ENCODE measurements at regions not wholly inside any gene's neighbourhood (a gene's known extent, or its start where the extent isn't known, plus 50 kb on each side); places are given as distances from the start of the nearest gene placed in this dataset.
A peak's percentile ranks its signal among the peaks of the same experiment; 100 is the strongest.

DNA sequence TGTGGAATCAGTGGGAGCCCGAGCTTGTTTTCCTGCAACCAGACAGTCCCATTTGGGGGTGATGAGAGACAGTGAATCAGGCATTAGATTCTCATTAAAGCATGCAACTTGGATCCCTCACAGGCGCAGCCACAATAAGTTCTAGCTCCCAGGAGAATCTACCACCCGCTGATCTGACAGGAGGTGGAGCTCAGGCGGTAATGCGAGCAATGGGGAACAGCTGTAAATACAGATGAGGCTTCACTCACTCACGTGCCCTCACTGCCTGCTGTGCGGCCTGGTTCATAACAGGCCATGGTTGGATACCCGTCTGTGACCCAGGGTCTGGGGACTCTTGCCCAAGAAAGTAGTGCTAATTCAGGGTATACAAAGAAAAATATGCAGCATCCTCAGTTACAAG lies 144.8 kb upstream of the RGPD4 start:
- no peak overlapping the region for H3K4me3 Mint-ChIP-seq
- H3K27me3 Mint-ChIP-seq (ENCODE audit: low read depth): no peaks in the 10 kb centered on the region
- H3K27ac Mint-ChIP-seq: no peak overlapping the region
- peaks cover 0 to 2% of the 10 kb centered on the region in 2 donors for H3K9me3 Mint-ChIP-seq
- H3K36me3 Mint-ChIP-seq (ENCODE audit: insufficient read depth in 2 of 2): no peaks in the 10 kb centered on the region
- no peaks in the 10 kb centered on the region for H3K4me1 Mint-ChIP-seq (ENCODE audit: low read depth)
- no peak for DNase-seq
- ATAC-seq (replicated peaks in 1 of 2): no peak

DNA sequence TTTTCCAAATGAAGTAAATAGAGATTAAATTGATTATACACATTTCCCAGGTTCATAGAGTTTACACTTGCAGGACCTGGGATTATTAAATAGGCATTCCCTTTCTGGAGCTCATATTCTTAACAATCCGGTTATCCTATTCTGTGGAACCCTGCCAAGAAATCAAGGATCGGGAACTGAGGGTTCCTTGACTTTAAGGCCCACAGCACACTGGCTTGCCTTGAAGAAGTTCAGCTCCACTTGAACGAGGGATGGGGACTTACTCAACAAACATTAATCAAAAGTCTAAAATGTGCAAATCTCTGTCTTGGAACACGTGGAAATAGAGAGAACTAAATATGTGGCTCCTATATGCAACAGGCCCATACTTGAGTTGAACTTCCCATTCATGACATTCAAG lies 142.3 kb upstream of the RGPD4 start:
- ATAC-seq (replicated peaks in 1 of 2) (no peak), DNase-seq (no peak)
- Mint-ChIP-seq H3K4me3 (no peak overlapping the region), H3K36me3 (ENCODE audit: insufficient read depth in 2 of 2) (no peaks in the 10 kb centered on the region), H3K9me3 (no peaks in the 10 kb centered on the region), H3K4me1 (ENCODE audit: low read depth) (no peaks in the 10 kb centered on the region), H3K27me3 (ENCODE audit: low read depth) (no peaks in the 10 kb centered on the region), H3K27ac (no peak overlapping the region)

DNA sequence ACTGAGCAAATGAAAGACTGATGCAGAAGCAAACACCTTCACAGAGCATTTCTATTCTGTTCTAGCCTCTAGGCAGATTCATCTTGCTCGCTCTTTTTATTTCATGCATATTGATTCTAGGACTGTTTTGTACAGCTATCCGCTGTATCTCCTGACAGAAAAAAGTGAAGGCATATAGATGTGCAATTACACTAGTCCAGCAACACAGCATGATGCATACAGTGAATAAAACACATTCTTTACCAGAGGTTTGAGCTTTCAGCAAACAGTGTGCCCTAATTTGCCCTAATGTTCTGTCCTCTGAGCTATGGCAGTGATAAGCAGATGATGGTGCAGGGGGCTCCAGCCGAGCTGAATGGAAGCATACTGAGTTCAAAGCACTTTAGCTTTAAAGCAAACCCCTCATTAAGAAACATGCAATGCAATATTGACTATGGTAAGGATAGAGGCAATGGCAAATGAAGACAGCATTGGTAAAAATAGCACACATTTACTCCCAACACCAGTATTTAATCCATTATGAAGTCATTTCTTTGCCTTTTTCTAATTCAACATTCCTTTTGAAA lies 141.2 kb upstream of the RGPD4 start:
- ATAC-seq (replicated peaks in 1 of 2) (no peak), DNase-seq (no peak)
- Mint-ChIP-seq H3K9me3 (peaks cover 0 to 2% of the 10 kb centered on the region in 2 donors), H3K36me3 (ENCODE audit: insufficient read depth in 2 of 2) (no peaks in the 10 kb centered on the region), H3K27ac (no peak overlapping the region), H3K4me1 (ENCODE audit: low read depth) (no peaks in the 10 kb centered on the region), H3K4me3 (no peak overlapping the region), H3K27me3 (ENCODE audit: low read depth) (no peaks in the 10 kb centered on the region)

DNA sequence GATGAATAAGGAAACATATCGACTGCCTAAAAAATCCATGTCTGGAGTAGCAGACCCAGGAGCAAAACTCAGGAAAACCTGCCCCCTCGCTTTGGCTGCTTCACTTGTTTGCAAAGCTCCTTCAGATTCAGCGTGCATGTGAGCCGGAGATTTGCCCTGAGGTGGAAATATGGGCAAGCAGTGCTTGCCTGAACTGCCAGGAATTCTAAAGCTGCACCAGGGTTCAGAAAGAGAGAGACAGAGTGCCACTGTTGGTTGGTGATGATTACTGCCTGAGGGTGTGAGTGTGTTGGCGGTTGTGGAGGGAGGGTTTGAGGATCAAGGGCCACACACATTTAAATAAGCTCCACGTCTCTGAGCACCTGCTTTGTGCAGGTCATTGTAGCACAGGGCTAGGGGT lies 139.6 kb upstream of the RGPD4 start:
- ATAC-seq (replicated peaks in 1 of 2) (no peak), DNase-seq (no peak)
- Mint-ChIP-seq H3K4me3 (no peak overlapping the region), H3K36me3 (ENCODE audit: insufficient read depth in 2 of 2) (no peaks in the 10 kb centered on the region), H3K9me3 (peaks cover 0 to 3% of the 10 kb centered on the region in 2 donors), H3K27me3 (ENCODE audit: low read depth) (no peaks in the 10 kb centered on the region), H3K4me1 (ENCODE audit: low read depth) (no peaks in the 10 kb centered on the region), H3K27ac (no peak overlapping the region)

DNA sequence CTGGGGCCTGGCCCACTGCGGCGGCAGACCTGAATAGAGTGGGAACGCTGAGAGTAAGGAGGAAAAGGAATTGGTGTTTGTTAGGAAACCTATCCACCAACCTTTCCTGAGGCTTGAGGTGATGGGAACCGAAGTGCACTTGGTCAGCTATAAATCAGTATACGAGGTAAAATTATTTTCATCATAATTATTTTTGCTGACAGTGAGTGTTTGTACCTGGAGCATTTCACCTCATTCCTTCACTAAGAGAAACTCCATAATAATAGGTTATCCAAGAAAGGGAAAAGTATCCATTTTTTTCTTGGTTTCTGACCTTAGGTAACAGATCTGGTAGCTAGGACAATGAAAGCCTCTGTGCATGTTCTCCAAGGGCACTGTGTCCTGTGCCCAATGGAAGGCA lies 138.6 kb upstream of the RGPD4 start:
- H3K36me3 Mint-ChIP-seq (ENCODE audit: insufficient read depth in 2 of 2): no peaks in the 10 kb centered on the region

DNA sequence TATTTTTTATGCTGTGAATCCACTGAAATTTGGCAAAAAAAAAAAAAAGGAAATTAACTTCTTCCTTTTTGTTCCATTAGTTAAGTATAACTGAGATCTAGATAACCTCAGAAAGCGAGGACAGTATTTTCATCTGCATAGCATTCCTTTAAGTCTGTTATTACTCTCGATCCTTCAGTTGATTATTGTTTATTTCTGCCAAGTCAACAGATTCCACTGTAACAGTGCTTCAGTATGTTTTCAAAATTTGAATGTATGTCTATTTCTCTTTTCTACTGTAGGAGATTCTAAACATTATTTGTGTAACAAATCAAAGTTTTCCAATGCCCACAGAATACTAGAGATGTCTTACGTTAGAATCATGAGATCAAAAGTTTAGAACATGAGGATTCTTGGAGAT lies 133.1 kb upstream of the RGPD4 start:
- ATAC-seq (replicated peaks in 1 of 2): no peak
- H3K36me3 Mint-ChIP-seq (ENCODE audit: insufficient read depth in 2 of 2): no peaks in the 10 kb centered on the region
- DNase-seq: no peak
- H3K27ac Mint-ChIP-seq: no peak overlapping the region
- no peaks in the 10 kb centered on the region for H3K27me3 Mint-ChIP-seq (ENCODE audit: low read depth)
- H3K4me1 Mint-ChIP-seq (ENCODE audit: low read depth): no peaks in the 10 kb centered on the region
- H3K4me3 Mint-ChIP-seq: no peak overlapping the region
- peaks cover 0 to 3% of the 10 kb centered on the region in 2 donors for H3K9me3 Mint-ChIP-seq

More for the DNA sequence above, 138.6 kb upstream of the RGPD4 start:
- Mint-ChIP-seq H3K4me1 (ENCODE audit: low read depth) (no peaks in the 10 kb centered on the region), H3K9me3 (peaks cover 0 to 3% of the 10 kb centered on the region in 2 donors), H3K27me3 (ENCODE audit: low read depth) (no peaks in the 10 kb centered on the region), H3K27ac (no peak overlapping the region), H3K4me3 (no peak overlapping the region)
- no peak for DNase-seq
- no peak for ATAC-seq (replicated peaks in 1 of 2)

DNA sequence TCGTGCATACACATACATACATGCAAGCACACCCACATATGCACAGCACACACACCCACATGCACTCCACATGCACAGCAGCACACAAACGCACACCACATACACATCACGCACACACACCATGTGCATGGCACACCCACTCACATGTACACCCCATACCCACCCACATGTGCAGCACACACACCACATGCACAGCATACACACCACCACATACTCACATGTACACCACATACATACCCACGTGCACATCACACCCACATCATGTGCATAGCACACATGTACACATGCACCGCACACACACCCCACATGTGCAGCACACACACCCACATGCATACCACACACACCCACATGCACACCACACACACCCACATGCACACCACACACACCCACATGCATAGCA lies 132.0 kb upstream of the RGPD4 start:
- peaks cover 0 to 3% of the 10 kb centered on the region in 2 donors for H3K9me3 Mint-ChIP-seq
- H3K27ac Mint-ChIP-seq: no peak overlapping the region
- H3K4me3 Mint-ChIP-seq: no peak overlapping the region

DNA sequence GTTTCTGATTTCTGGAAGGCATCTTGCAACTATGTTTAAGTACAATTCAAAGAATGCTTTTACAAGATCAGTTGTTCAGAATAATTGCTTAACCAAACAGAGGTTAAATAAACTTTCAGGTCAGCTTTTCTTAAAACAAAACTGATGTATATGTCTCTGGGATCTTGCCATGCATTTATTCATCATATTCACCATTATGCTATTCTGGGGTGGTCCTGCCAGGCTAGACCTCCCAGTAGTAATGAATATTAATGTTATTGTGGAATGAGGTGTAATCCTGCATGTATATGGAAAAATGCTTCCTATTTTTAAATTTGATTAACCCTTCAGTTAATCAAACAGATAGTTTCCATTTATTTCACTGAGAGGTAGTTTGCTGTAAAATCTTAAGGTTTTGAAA lies 129.3 kb upstream of the RGPD4 start:
- H3K36me3 Mint-ChIP-seq (ENCODE audit: insufficient read depth in 2 of 2): no peaks in the 10 kb centered on the region
- ATAC-seq (replicated peaks in 1 of 2) (no peak), DNase-seq (no peak)
- H3K4me1 Mint-ChIP-seq (ENCODE audit: low read depth): no peaks in the 10 kb centered on the region
- no peaks in the 10 kb centered on the region for H3K27me3 Mint-ChIP-seq (ENCODE audit: low read depth)
- H3K9me3 Mint-ChIP-seq: no peaks in the 10 kb centered on the region
- H3K27ac Mint-ChIP-seq: no peak overlapping the region
- H3K4me3 Mint-ChIP-seq: no peak overlapping the region

More for the DNA sequence above, 132.0 kb upstream of the RGPD4 start:
- ATAC-seq (replicated peaks in 1 of 2): no peak
- no peak for DNase-seq
- no peaks in the 10 kb centered on the region for H3K36me3 Mint-ChIP-seq (ENCODE audit: insufficient read depth in 2 of 2)
- no peaks in the 10 kb centered on the region for H3K27me3 Mint-ChIP-seq (ENCODE audit: low read depth)
- no peaks in the 10 kb centered on the region for H3K4me1 Mint-ChIP-seq (ENCODE audit: low read depth)

DNA sequence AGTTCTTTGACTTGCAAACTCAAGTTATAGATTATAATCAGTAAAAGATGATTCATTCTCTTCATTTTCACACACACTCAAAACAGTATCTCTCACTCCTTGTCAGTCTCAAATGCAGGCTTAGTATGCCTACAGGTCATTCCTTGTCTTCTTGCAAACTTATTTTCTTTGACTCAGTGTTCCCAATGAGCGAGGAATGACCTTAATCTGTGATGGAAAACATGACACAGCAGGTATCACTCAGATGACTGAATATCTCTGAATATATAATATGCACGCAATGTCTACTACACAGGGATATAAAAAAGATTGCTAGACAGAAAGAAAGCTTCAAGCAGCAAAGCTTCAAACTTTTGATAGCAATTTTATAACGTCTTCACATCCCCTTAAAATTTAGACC lies 127.8 kb upstream of the RGPD4 start:
- Mint-ChIP-seq H3K4me3 (no peak overlapping the region), H3K9me3 (no peaks in the 10 kb centered on the region), H3K27ac (no peak overlapping the region), H3K27me3 (ENCODE audit: low read depth) (no peaks in the 10 kb centered on the region), H3K36me3 (ENCODE audit: insufficient read depth in 2 of 2) (no peaks in the 10 kb centered on the region), H3K4me1 (ENCODE audit: low read depth) (no peaks in the 10 kb centered on the region)
- no peak for DNase-seq
- ATAC-seq (replicated peaks in 1 of 2): no peak

DNA sequence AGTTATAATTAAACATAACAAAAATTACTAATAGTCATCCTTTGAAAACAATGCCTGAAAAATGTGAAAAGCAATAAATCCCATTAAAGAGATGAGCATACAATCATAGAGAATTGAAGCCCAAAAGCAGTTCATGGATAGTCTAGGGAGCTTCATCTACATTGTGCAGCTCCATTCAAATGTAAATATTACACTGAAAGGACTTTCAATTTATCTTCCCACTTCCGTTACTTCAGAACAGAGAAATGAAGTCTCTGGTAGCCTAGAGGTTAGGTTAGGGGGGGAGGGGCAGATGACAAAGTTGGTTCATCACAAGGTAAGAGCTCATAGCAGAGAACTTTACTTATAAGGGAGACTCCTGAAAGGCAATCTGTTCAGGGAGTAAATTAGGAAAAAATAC lies 126.6 kb upstream of the RGPD4 start:
- Mint-ChIP-seq H3K27me3 (ENCODE audit: low read depth) (no peaks in the 10 kb centered on the region), H3K27ac (no peak overlapping the region), H3K36me3 (ENCODE audit: insufficient read depth in 2 of 2) (no peaks in the 10 kb centered on the region), H3K4me3 (no peak overlapping the region), H3K4me1 (ENCODE audit: low read depth) (no peaks in the 10 kb centered on the region), H3K9me3 (no peaks in the 10 kb centered on the region)
- ATAC-seq (replicated peaks in 1 of 2): no peak
- DNase-seq: no peak

DNA sequence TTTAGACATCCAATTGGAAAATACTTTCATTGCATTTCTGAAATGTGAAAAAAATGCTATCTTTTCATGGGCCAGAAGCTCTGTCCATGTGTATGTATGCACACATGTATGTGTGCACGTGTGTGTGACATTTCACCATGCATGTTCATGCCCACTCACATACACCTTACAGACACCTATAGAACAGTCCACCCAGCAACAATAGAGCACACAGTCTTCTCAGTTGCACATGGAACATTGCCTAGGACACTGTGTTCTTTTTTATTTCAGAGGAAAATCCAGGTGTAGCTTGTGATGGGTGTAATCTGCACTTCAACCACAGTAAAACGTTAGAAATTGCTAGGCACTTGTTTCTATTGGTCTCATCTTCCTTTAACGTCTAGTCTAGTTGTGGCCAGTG lies 114.8 kb upstream of the RGPD4 start:
- Mint-ChIP-seq H3K36me3 (ENCODE audit: insufficient read depth in 2 of 2) (no peaks in the 10 kb centered on the region), H3K4me1 (ENCODE audit: low read depth) (peaks cover 6% of the 10 kb centered on the region), H3K4me3 (no peak overlapping the region), H3K9me3 (peaks cover 0 to 3% of the 10 kb centered on the region in 2 donors), H3K27me3 (ENCODE audit: low read depth) (no peaks in the 10 kb centered on the region), H3K27ac (no peak overlapping the region)
- ATAC-seq (replicated peaks in 1 of 2) (no peak), DNase-seq (no peak)

DNA sequence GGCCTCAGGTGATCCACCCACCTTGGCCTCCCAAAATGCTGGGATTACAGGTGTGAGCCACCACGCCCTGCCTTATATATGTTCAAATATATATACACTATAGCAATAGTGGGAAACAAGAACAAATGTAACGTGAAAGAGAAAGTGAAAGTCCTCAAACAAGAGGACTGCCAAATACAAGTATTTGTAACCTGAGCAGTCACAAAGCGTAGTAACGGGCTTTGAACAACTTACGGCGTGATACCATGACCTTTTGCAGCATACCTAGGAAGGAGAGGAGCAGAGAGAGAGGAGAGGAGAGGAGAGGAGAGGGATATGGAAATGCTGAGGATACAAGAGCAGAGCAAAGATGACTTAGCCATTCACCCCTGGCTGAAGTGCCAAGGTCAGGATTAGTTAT lies 113.8 kb upstream of the RGPD4 start:
- peak in 1 of 2 donors; percentile 17 for ATAC-seq (replicated peaks in 1 of 2)

DNA sequence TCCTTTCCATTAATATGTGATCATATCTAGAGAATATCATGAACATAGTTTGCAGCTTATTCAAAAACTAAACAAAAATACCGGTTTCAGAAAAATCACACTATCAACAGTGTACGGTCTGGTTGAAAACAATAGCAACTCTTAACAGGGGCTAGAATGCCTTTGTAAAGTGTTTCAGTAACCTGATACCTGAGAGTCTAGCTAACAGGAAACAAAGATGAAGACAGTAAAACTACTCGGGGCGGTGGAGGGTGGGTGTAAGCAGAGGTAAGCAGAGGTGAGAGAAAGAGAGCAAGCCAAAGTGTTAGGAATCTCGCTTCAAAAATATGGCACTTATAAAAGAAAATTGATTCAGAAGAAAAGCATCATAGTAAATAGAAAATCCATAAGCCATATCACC lies 109.0 kb upstream of the RGPD4 start:
- no peaks in the 10 kb centered on the region for H3K9me3 Mint-ChIP-seq
- H3K27me3 Mint-ChIP-seq (ENCODE audit: low read depth): no peaks in the 10 kb centered on the region
- no peak for ATAC-seq (replicated peaks in 1 of 2)
- H3K27ac Mint-ChIP-seq: no peak overlapping the region
- peaks cover 5% of the 10 kb centered on the region for H3K4me1 Mint-ChIP-seq (ENCODE audit: low read depth)
- no peak for DNase-seq
- H3K4me3 Mint-ChIP-seq: no peak overlapping the region
- H3K36me3 Mint-ChIP-seq (ENCODE audit: insufficient read depth in 2 of 2): no peaks in the 10 kb centered on the region

More for the DNA sequence above, 113.8 kb upstream of the RGPD4 start:
- peak overlapping the region; percentile 12 for H3K27ac Mint-ChIP-seq
- peaks cover 6% of the 10 kb centered on the region for H3K4me1 Mint-ChIP-seq (ENCODE audit: low read depth)
- no peaks in the 10 kb centered on the region for H3K36me3 Mint-ChIP-seq (ENCODE audit: insufficient read depth in 2 of 2)
- H3K27me3 Mint-ChIP-seq (ENCODE audit: low read depth): no peaks in the 10 kb centered on the region
- peaks cover 0 to 3% of the 10 kb centered on the region in 2 donors for H3K9me3 Mint-ChIP-seq
- H3K4me3 Mint-ChIP-seq: peak overlapping the region; percentile 56 to 58
- no peak for DNase-seq

DNA sequence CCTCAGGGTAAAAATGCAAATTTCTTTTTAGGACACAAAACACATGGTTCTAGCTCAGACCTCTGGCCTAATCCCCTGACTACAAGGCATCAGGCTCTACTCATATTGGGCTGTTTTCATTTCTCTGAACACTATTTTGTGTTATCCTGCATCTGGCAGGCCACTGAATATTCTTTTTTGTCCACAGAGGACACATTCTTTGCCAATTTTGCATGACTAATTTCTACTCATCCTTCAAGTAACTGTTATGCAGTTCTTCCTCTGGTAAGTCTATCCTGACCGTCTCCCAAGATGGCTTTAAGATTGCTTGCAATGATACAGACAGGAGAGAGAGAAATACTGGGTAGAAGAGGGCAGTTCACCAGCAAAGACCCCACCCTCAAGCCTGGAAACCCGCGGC lies 107.6 kb upstream of the RGPD4 start:
- DNase-seq: no peak
- H3K4me1 Mint-ChIP-seq (ENCODE audit: low read depth): no peaks in the 10 kb centered on the region
- no peaks in the 10 kb centered on the region for H3K36me3 Mint-ChIP-seq (ENCODE audit: insufficient read depth in 2 of 2)
- no peak overlapping the region for H3K4me3 Mint-ChIP-seq
- no peaks in the 10 kb centered on the region for H3K9me3 Mint-ChIP-seq
- no peaks in the 10 kb centered on the region for H3K27me3 Mint-ChIP-seq (ENCODE audit: low read depth)
- no peak for ATAC-seq (replicated peaks in 1 of 2)
- no peak overlapping the region for H3K27ac Mint-ChIP-seq
